Endodermal cell (in vitro differentiated cells): ENCODE measurements at regions not wholly inside any gene's neighbourhood (a gene's known extent, or its start where the extent isn't known, plus 50 kb on each side); places are given as distances from the start of the nearest gene placed in this dataset.
A peak's percentile ranks its signal among the peaks of the same experiment; 100 is the strongest.

Experiments
- DNase-seq: peaks from one replicate; pipeline ENCODE4 v3.0.0-alpha.2; 2017
- H3K27ac ChIP-seq: 2 replicates; pipeline ENCODE4 v1.5.1; 2013; ENCODE audit warnings: mild to moderate bottlenecking, low read depth, low read length, moderate library complexity
- H3K27me3 ChIP-seq: 2 replicates; pipeline ENCODE4 v1.6.1; 2013; ENCODE audit warnings: mild to moderate bottlenecking, low read length, moderate library complexity; ENCODE audit not compliant: insufficient read depth, control insufficient read depth, poor library complexity, severe bottlenecking
- H3K36me3 ChIP-seq: 2 replicates; pipeline ENCODE4 v1.7.0; 2013; ENCODE audit warnings: mild to moderate bottlenecking, low read length, moderate library complexity; ENCODE audit not compliant: control insufficient read depth, insufficient read depth
- H3K4me1 ChIP-seq: one replicate; pipeline ENCODE4 v1.7.0; 2013; ENCODE audit warnings: low read length; ENCODE audit not compliant: control insufficient read depth, insufficient read depth
- H3K4me3 ChIP-seq: 2 replicates; pipeline ENCODE4 v1.5.1; 2013; ENCODE audit warnings: mild to moderate bottlenecking, low read length, moderate library complexity
- H3K9ac ChIP-seq: 2 replicates; pipeline ENCODE4 v1.6.1; 2013; ENCODE audit warnings: mild to moderate bottlenecking, low read length, moderate library complexity; ENCODE audit not compliant: poor library complexity, severe bottlenecking; ENCODE audit errors: extremely low read depth
- H3K9me3 ChIP-seq: 2 replicates; pipeline ENCODE4 v1.6.1; 2013; ENCODE audit warnings: mild to moderate bottlenecking, low read length, moderate library complexity; ENCODE audit not compliant: control insufficient read depth
- H3K27ac Mint-ChIP-seq: 2 replicates; pipeline ENCODE4 v1.8.0; 2020; ENCODE audit warnings: mixed read lengths
- H3K27me3 Mint-ChIP-seq: 2 replicates; pipeline ENCODE4 v1.8.0; 2021; ENCODE audit warnings: mild to moderate bottlenecking, mixed read lengths; ENCODE audit not compliant: insufficient read depth
- H3K36me3 Mint-ChIP-seq: 2 replicates; pipeline ENCODE4 v1.8.0; 2020; ENCODE audit warnings: low read depth, mixed read lengths
- H3K4me1 Mint-ChIP-seq: 2 replicates; pipeline ENCODE4 v1.8.0; 2020; ENCODE audit warnings: mixed read lengths
- H3K4me3 Mint-ChIP-seq: 2 replicates; pipeline ENCODE4 v1.8.0; 2020; ENCODE audit warnings: mild to moderate bottlenecking, moderate library complexity, mixed read lengths
- H3K9me3 Mint-ChIP-seq: 2 replicates; pipeline ENCODE4 v1.8.0; 2020; ENCODE audit warnings: mild to moderate bottlenecking, mixed read lengths
- WGBS, 2 experiments: methylation state at CpG; one replicate each; pipeline versions ENCODE4 v1.1.5 to v1.1.7; 2013; ENCODE audit warnings: missing lambda C conversion rate in 2 of 2, mixed read lengths in 1 of 2; ENCODE audit not compliant: insufficient coverage in 1 of 2, insufficient read length in 1 of 2; 5-methylcytosine and 5-hydroxymethylcytosine counted together
- TF ChIP-seq, protein P1 (sequence below): fragments of 200-600 bp; sonication (generic); conservative IDR thresholded peaks from 2 replicates; pipeline ENCODE4 v1.5.0; 2021; ENCODE audit warnings: antibody characterized with exemption, mild to moderate bottlenecking

DNA sequence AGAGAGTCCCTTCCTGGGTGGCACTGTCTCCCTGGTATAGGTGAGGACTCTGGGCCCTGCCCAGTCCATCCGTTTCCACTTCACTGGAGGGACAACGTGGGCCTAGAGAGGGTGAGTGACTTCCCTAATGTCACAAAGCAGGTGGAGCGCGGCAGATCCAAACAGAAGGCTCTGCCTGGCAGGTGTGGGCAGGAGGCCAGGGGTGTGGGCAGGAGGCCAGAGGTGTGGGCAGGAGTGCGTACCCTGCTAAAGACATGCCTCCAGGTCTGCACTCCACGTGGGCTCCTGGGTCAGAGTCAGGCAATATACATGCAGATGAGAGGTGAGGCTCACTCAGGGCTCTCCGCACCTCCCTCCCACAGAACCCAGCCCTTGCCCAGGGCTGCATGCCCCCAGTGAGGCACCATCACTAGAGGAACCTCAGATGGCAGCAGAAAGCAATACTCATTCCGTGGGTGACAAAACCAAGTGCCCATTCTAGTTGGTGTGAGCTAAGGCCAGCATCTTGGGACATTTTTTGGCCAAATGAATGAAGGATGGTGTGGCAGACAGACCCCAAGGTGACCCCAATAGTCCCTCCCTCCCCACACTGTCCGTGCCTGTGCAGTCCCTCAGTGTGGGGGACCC, 271.6 kb upstream of the RTL1 start:
- H3K27ac Mint-ChIP-seq, result no peak overlapping the region
- no peak overlapping the region for H3K4me3 ChIP-seq
- H3K4me1 Mint-ChIP-seq, result no peaks in the 10 kb centered on the region
- H3K9me3 ChIP-seq, result peaks cover 11% of the 10 kb centered on the region
- H3K36me3 Mint-ChIP-seq, result no peaks in the 10 kb centered on the region
- TF ChIP-seq, protein P1, sequence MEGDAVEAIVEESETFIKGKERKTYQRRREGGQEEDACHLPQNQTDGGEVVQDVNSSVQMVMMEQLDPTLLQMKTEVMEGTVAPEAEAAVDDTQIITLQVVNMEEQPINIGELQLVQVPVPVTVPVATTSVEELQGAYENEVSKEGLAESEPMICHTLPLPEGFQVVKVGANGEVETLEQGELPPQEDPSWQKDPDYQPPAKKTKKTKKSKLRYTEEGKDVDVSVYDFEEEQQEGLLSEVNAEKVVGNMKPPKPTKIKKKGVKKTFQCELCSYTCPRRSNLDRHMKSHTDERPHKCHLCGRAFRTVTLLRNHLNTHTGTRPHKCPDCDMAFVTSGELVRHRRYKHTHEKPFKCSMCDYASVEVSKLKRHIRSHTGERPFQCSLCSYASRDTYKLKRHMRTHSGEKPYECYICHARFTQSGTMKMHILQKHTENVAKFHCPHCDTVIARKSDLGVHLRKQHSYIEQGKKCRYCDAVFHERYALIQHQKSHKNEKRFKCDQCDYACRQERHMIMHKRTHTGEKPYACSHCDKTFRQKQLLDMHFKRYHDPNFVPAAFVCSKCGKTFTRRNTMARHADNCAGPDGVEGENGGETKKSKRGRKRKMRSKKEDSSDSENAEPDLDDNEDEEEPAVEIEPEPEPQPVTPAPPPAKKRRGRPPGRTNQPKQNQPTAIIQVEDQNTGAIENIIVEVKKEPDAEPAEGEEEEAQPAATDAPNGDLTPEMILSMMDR, result no peak
- H3K27me3 Mint-ChIP-seq, result no peaks in the 10 kb centered on the region
- no peak overlapping the region for H3K9ac ChIP-seq
- peaks cover 23% of the 10 kb centered on the region for H3K9me3 Mint-ChIP-seq
- H3K4me1 ChIP-seq, result no peaks in the 10 kb centered on the region
- H3K27ac ChIP-seq, result no peak overlapping the region
- no peaks in the 10 kb centered on the region for H3K27me3 ChIP-seq
- H3K36me3 ChIP-seq, result no peaks in the 10 kb centered on the region
- no peak for DNase-seq
- no peak overlapping the region for H3K4me3 Mint-ChIP-seq
- 93 to 100% methylated on average over 5 to 9 of the region's 9 CpGs for WGBS, 2 experiments

DNA sequence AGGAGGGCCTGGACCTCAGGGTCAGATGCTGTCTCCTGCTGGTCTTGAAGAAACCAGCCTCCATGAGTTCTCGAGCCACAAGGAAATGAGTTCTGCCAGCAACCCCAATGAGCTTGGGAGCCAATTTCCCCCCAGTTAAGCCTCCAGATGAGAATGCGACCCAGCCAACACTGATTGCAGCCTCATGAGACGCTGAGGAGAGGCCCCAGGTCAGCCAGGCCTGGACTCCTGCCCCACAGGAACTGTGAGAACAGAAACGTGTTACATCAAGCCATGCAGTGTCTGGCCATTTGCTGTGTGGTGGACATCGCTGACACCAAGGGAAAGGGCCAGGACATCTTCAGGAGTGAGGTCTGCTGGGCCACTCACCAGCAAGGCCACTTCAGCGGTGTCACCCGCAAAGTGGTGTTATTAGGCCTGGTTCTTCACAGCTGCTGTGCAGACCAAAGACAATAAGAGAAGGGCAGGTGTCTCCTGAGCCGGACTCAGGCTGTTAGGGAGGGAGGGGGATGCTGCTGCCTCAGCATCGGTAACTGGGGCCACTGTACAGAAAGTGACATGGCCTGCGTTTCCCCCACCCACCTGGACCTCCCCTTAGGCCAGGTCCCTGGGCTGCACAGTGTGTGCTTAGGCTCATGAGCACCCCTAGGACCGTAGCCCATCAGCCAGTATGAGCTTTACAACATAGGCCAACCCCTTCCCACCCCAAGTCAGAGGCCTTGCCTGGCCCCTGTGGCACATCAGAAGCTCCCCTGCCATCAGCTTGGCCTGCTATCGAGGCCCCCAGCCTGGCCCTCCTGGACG, 272.4 kb upstream of the RTL1 start:
- Mint-ChIP-seq H3K9me3 (peaks cover 31% of the 10 kb centered on the region), H3K27me3 (no peaks in the 10 kb centered on the region), H3K4me1 (no peaks in the 10 kb centered on the region), H3K4me3 (no peak overlapping the region), H3K36me3 (peaks cover 2% of the 10 kb centered on the region), H3K27ac (peak overlapping the region; percentile 35)
- H3K27me3 ChIP-seq, result no peaks in the 10 kb centered on the region
- H3K9ac ChIP-seq, result no peak overlapping the region
- no peaks in the 10 kb centered on the region for H3K36me3 ChIP-seq
- H3K9me3 ChIP-seq, result peaks cover 19% of the 10 kb centered on the region
- TF ChIP-seq, protein P1, result no peak
- H3K4me3 ChIP-seq, result no peak overlapping the region
- H3K27ac ChIP-seq, result no peak overlapping the region
- H3K4me1 ChIP-seq, result no peaks in the 10 kb centered on the region
- WGBS, 2 experiments, result 89 to 92% methylated on average over 9 to 13 of the region's 13 CpGs
- no peak for DNase-seq

DNA sequence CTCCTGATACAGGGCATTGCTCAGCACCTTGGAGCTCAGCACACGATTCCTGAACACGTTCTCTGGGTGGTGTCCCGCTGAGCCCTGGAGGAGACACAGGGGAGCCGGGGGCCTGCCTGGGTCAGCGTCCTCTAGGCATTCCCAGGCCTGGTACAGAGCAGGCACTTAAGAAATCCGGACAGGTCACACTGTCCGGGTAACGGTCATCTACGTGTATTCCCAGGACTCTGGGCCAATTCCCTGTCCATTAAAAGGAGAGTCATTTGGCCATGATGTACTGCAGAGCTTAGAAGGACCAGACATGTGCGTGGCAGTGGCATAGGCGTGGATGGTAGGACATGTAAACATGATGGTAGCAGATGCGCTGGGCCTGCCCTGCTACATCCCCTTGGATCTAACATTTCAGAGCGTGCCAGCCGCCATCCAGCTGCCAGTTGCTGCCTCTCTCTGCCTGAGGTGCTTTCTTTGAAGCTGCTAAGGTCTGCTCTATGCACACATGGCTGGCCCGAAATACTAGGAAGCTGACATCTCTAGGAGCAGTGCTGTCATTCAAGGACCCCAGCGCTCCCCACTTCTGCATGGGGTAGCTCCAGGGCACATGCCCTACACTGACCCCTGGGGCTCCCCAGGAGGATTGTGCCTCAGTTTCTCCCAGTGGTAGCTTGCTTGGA, 273.1 kb upstream of the RTL1 start:
- WGBS, 2 experiments, result 90 to 95% methylated on average over 14 to 16 of the region's 16 CpGs
- Mint-ChIP-seq H3K27me3 (no peaks in the 10 kb centered on the region), H3K9me3 (peaks cover 27% of the 10 kb centered on the region), H3K4me1 (no peaks in the 10 kb centered on the region), H3K27ac (no peak overlapping the region), H3K4me3 (no peak overlapping the region), H3K36me3 (peaks cover 2% of the 10 kb centered on the region)
- H3K9me3 ChIP-seq, result peaks cover 27% of the 10 kb centered on the region
- no peak overlapping the region for H3K9ac ChIP-seq
- no peaks in the 10 kb centered on the region for H3K27me3 ChIP-seq
- H3K27ac ChIP-seq, result no peak overlapping the region
- H3K4me3 ChIP-seq, result no peak overlapping the region
- no peak for DNase-seq
- no peaks in the 10 kb centered on the region for H3K4me1 ChIP-seq
- TF ChIP-seq, protein P1, result no peak
- no peaks in the 10 kb centered on the region for H3K36me3 ChIP-seq
